Erythroblast (primary cell): ENCODE measurements at regions not wholly inside any gene's neighbourhood (a gene's known extent, or its start where the extent isn't known, plus 50 kb on each side); places are given as distances from the start of the nearest gene placed in this dataset.

Experiments
- GATA1 ChIP-seq: IDR thresholded peaks from 2 replicates; pipeline ENCODE4 v1.6.1; 2011; ENCODE audit warnings: low read depth, mild to moderate bottlenecking, control low read depth, low read length, moderate library complexity
- POLR2A ChIP-seq: IDR thresholded peaks from 2 replicates; pipeline ENCODE4 v1.6.1; 2011; ENCODE audit warnings: mild to moderate bottlenecking, low read length

- TF ChIP-seq POLR2A (no peak), GATA1 (no peak)
These were observed 377.8 kb upstream of the TNRC6C start for GRCh38 chr17:77580531-77581270.
